Endodermal cell (in vitro differentiated cells): ENCODE measurements at regions not wholly inside any gene's neighbourhood (a gene's known extent, or its start where the extent isn't known, plus 50 kb on each side); places are given as distances from the start of the nearest gene placed in this dataset.

Experiments used
- DNase-seq: peaks from one replicate; pipeline ENCODE4 v3.0.0-alpha.2; 2017
- H3K27ac ChIP-seq: 2 replicates; pipeline ENCODE4 v1.5.1; 2013; ENCODE audit warnings: mild to moderate bottlenecking, low read depth, low read length, moderate library complexity
- H3K27me3 ChIP-seq: 2 replicates; pipeline ENCODE4 v1.6.1; 2013; ENCODE audit warnings: mild to moderate bottlenecking, low read length, moderate library complexity; ENCODE audit not compliant: insufficient read depth, control insufficient read depth, poor library complexity, severe bottlenecking
- H3K36me3 ChIP-seq: 2 replicates; pipeline ENCODE4 v1.7.0; 2013; ENCODE audit warnings: mild to moderate bottlenecking, low read length, moderate library complexity; ENCODE audit not compliant: control insufficient read depth, insufficient read depth
- H3K4me1 ChIP-seq: one replicate; pipeline ENCODE4 v1.7.0; 2013; ENCODE audit warnings: low read length; ENCODE audit not compliant: control insufficient read depth, insufficient read depth
- H3K4me3 ChIP-seq: 2 replicates; pipeline ENCODE4 v1.5.1; 2013; ENCODE audit warnings: mild to moderate bottlenecking, low read length, moderate library complexity
- H3K9ac ChIP-seq: 2 replicates; pipeline ENCODE4 v1.6.1; 2013; ENCODE audit warnings: mild to moderate bottlenecking, low read length, moderate library complexity; ENCODE audit not compliant: poor library complexity, severe bottlenecking; ENCODE audit errors: extremely low read depth
- H3K9me3 ChIP-seq: 2 replicates; pipeline ENCODE4 v1.6.1; 2013; ENCODE audit warnings: mild to moderate bottlenecking, low read length, moderate library complexity; ENCODE audit not compliant: control insufficient read depth
- H3K27ac Mint-ChIP-seq: 2 replicates; pipeline ENCODE4 v1.8.0; 2020; ENCODE audit warnings: mixed read lengths
- H3K27me3 Mint-ChIP-seq: 2 replicates; pipeline ENCODE4 v1.8.0; 2021; ENCODE audit warnings: mild to moderate bottlenecking, mixed read lengths; ENCODE audit not compliant: insufficient read depth
- H3K36me3 Mint-ChIP-seq: 2 replicates; pipeline ENCODE4 v1.8.0; 2020; ENCODE audit warnings: low read depth, mixed read lengths
- H3K4me1 Mint-ChIP-seq: 2 replicates; pipeline ENCODE4 v1.8.0; 2020; ENCODE audit warnings: mixed read lengths
- H3K4me3 Mint-ChIP-seq: 2 replicates; pipeline ENCODE4 v1.8.0; 2020; ENCODE audit warnings: mild to moderate bottlenecking, moderate library complexity, mixed read lengths
- H3K9me3 Mint-ChIP-seq: 2 replicates; pipeline ENCODE4 v1.8.0; 2020; ENCODE audit warnings: mild to moderate bottlenecking, mixed read lengths
- CTCF ChIP-seq: fragments of 200-600 bp; sonication (generic); conservative IDR thresholded peaks from 2 replicates; pipeline ENCODE4 v1.5.0; 2021; ENCODE audit warnings: antibody characterized with exemption, mild to moderate bottlenecking
- WGBS, 2 experiments: methylation state at CpG; one replicate each; pipeline versions ENCODE4 v1.1.5 to v1.1.7; 2013; ENCODE audit warnings: missing lambda C conversion rate in 2 of 2, mixed read lengths in 1 of 2; ENCODE audit not compliant: insufficient coverage in 1 of 2, insufficient read length in 1 of 2; 5-methylcytosine and 5-hydroxymethylcytosine counted together

- Mint-ChIP-seq H3K27ac (no peak overlapping the region), H3K9me3 (peaks cover 35% of the 10 kb centered on the region), H3K27me3 (no peaks in the 10 kb centered on the region), H3K4me3 (no peak overlapping the region), H3K4me1 (no peaks in the 10 kb centered on the region), H3K36me3 (no peaks in the 10 kb centered on the region)
- DNase-seq, result no peak
- Histone ChIP-seq H3K36me3 (no peaks in the 10 kb centered on the region), H3K9ac (no peak overlapping the region), H3K4me1 (no peaks in the 10 kb centered on the region), H3K27ac (no peak overlapping the region), H3K27me3 (no peaks in the 10 kb centered on the region), H3K4me3 (no peak overlapping the region), H3K9me3 (peaks cover 25% of the 10 kb centered on the region)
- TF ChIP-seq CTCF, result no peak
These were observed 1066.1 kb downstream of the NR2F1-AS1 start for GRCh38 chr5:92514896-92515295.

- peaks cover 53% of the 10 kb centered on the region for H3K9me3 Mint-ChIP-seq
These were observed 1068.0 kb downstream of the NR2F1-AS1 start for GRCh38 chr5:92513067-92513466.

GRCh38 chr5:92508271-92508670, 1072.7 kb downstream of the NR2F1-AS1 start:
- Mint-ChIP-seq H3K4me1 (no peaks in the 10 kb centered on the region), H3K9me3 (peaks cover 49% of the 10 kb centered on the region), H3K27ac (no peak overlapping the region), H3K27me3 (no peaks in the 10 kb centered on the region), H3K36me3 (no peaks in the 10 kb centered on the region), H3K4me3 (no peak overlapping the region)
- no peaks in the 10 kb centered on the region for H3K36me3 ChIP-seq
- TF ChIP-seq CTCF, result no peak
- no peaks in the 10 kb centered on the region for H3K4me1 ChIP-seq
- H3K27me3 ChIP-seq, result no peaks in the 10 kb centered on the region
- no peak overlapping the region for H3K9ac ChIP-seq
- no peak for DNase-seq
- H3K27ac ChIP-seq, result no peak overlapping the region
- H3K9me3 ChIP-seq, result peaks cover 31% of the 10 kb centered on the region
- H3K4me3 ChIP-seq, result no peak overlapping the region

More at GRCh38 chr5:92513067-92513466, 1068.0 kb downstream of the NR2F1-AS1 start:
- no peak for DNase-seq
- Histone ChIP-seq H3K9me3 (peaks cover 39% of the 10 kb centered on the region), H3K27ac (no peak overlapping the region), H3K9ac (no peak overlapping the region), H3K4me3 (no peak overlapping the region), H3K27me3 (no peaks in the 10 kb centered on the region), H3K36me3 (no peaks in the 10 kb centered on the region), H3K4me1 (no peaks in the 10 kb centered on the region)
- Mint-ChIP-seq H3K27ac (no peak overlapping the region), H3K4me1 (no peaks in the 10 kb centered on the region), H3K36me3 (no peaks in the 10 kb centered on the region), H3K27me3 (no peaks in the 10 kb centered on the region), H3K4me3 (no peak overlapping the region)
- no peak for TF ChIP-seq CTCF
- WGBS, 2 experiments, result 80 to 100% methylated on average over 1 of the region's 1 CpG
